Heart left ventricle (tissue), 16 donors: ENCODE measurements at regions not wholly inside any gene's neighbourhood (a gene's known extent, or its start where the extent isn't known, plus 50 kb on each side); places are given as distances from the start of the nearest gene placed in this dataset.

ENCODE experiments used
- ATAC-seq, 4 donors: fragments of 200-7000 bp; cut with Tn5 transposase; one replicate each; pipeline ENCODE4 v1.9.1; 2020 to 2022; ENCODE audit warnings: moderate library complexity in 4 of 4, mild to moderate bottlenecking in 3 of 4, moderate number of reproducible peaks in 1 of 4
- DNase-seq, 5 donors: peaks; one replicate each; pipeline ENCODE4 v3.0.0-alpha.2; 2020
- H3K27ac ChIP-seq, 12 donors: fragments of 200-600 bp; sonication (generic) in 4 of 12; one replicate each; pipeline versions ENCODE4 v1.5.0 to v1.8.0; 2016 to 2022; ENCODE audit warnings: mild to moderate bottlenecking in 2 of 12
- H3K27me3 ChIP-seq, 9 donors: fragments of 200-600 bp; sonication (generic) in 2 of 9; one replicate each; pipeline versions ENCODE4 v1.5.1 to v1.8.0; 2016 to 2022; ENCODE audit warnings: mild to moderate bottlenecking in 3 of 9
- H3K36me3 ChIP-seq, 9 donors: fragments of 200-600 bp; sonication (generic) in 2 of 9; one replicate each; pipeline versions ENCODE4 v1.5.0 to v1.8.0; 2018 to 2022; ENCODE audit warnings: mild to moderate bottlenecking in 2 of 9
- H3K4me1 ChIP-seq, 12 donors: fragments of 200-600 bp; sonication (generic) in 4 of 12; one replicate each; pipeline versions ENCODE4 v1.5.0 to v1.8.0; 2016 to 2022; ENCODE audit warnings: mild to moderate bottlenecking in 3 of 12
- H3K4me3 ChIP-seq, 12 donors: fragments of 200-600 bp; sonication (generic) in 4 of 12; one replicate each; pipeline versions ENCODE4 v1.5.0 to v1.8.0; 2017 to 2022; ENCODE audit warnings: mild to moderate bottlenecking in 9 of 12, moderate library complexity in 4 of 12
- H3K9me3 ChIP-seq, 12 donors: fragments of 200-600 bp; sonication (generic) in 4 of 12; one replicate each; pipeline versions ENCODE4 v1.5.0 to v1.8.0; 2016 to 2022; ENCODE audit warnings: mild to moderate bottlenecking in 1 of 12
- CTCF ChIP-seq, 12 donors: fragments of 200-600 bp; sonication (generic) in 4 of 12; IDR thresholded peaks; one replicate each; pipeline versions ENCODE4 v1.5.0 to v1.8.0; 2018 to 2022; ENCODE audit warnings: antibody characterized with exemption in 12 of 12, mild to moderate bottlenecking in 5 of 12
- POLR2A ChIP-seq, 2 donors: fragments of 450-650 bp; IDR thresholded peaks; one replicate each; pipeline ENCODE4 v1.6.1; 2017; ENCODE audit warnings: antibody characterized with exemption in 2 of 2, mild to moderate bottlenecking in 2 of 2, moderate library complexity in 2 of 2
- WGBS, 4 donors: extraction: QIAGEN DNeasy Blood & Tissue Kit in 2 of 4; methylation state at CpG; one replicate each; pipeline versions ENCODE4 v1.1.5 to v1.1.7; 2013 to 2018; 5-methylcytosine and 5-hydroxymethylcytosine counted together
- intact Hi-C, 10 donors: fragments of 100-400 bp; cut with DNase I; formaldehyde crosslinking; loops; one replicate each; pipeline versions ENCODE4 v1.11.1 to v1.14.2; 2022
- donor health status: ischemic (EF 13 %, LVEDD 7.1; RV severe dilation, severe dysfunction).
- donor health status: healthy with polysubstance abuse.
- donor health status: DM: no; HTN: yes; CAD: no.
- donor health status: DM: no; HTN: no; CAD: no.
- donor health status: ischemic (EF 25% LVEDD 6.9; RV normal size, moderate dysfunction).
- donor health status: ischemic (EF 25% LVEDD 5.7; RV mildly dilated, moderate dysfunction).
- donor health status: healthy.
- donor health status: DM: yes; HTN: yes; CAD: no.
- donor health status: ischemic (EF 35%, LVEDD 5.7; RV mildly dilated, moderate dysfunction).
- donor health status: nonischemic (EF 11% LVEDD 7.7; RV severe dilation, severe dysfunction).
- donor health status: DM: yes; HTN: yes; CAD: no.
- donor health status: PGD.
- donor health status: ischemic (EF 29% LVEDD 5.4; RV normal size, mild dysfunction).
- donor health status: nonischemic (EF 23%, LVEDD 6.1; RV moderate dilation, normal function).

DNA sequence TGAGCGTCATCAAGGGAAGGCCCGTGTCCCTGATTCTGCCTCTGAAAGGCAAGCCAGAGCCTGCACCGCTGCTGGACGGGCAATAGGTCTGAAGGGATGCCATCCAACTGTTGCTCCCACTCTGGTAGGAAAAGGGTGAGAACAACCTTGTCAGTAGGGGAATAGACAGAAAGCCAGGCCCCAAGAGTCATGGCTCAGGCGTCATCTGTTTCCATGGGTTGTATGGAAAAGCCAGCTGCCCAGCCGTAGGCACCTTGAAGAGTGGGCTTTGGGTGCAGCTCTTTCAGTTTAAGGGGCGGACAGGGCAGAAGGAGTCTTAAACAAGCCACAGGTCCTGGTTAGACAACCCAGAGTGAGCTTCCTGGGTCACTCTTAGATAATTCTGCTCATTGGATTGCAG is 66.5 kb downstream of the RNF6 start:
- WGBS, 4 donors, result 86 to 93% (median 90%) methylated on average over 7 of the region's 7 CpGs
- ATAC-seq, result no peak
- intact Hi-C loops, result no loop called here
- H3K36me3 ChIP-seq, result no peaks in the 10 kb centered on the region
- no peak overlapping the region for H3K27ac ChIP-seq
- H3K4me1 ChIP-seq, result no peaks in the 10 kb centered on the region
- no peaks in the 10 kb centered on the region for H3K27me3 ChIP-seq
- TF ChIP-seq CTCF (IDR thresholded peaks at IDR 0.05) (no peak), POLR2A (IDR thresholded peaks at IDR 0.05) (no peak)
- no peaks in the 10 kb centered on the region for H3K9me3 ChIP-seq
- no peak for DNase-seq
- no peak overlapping the region for H3K4me3 ChIP-seq

DNA sequence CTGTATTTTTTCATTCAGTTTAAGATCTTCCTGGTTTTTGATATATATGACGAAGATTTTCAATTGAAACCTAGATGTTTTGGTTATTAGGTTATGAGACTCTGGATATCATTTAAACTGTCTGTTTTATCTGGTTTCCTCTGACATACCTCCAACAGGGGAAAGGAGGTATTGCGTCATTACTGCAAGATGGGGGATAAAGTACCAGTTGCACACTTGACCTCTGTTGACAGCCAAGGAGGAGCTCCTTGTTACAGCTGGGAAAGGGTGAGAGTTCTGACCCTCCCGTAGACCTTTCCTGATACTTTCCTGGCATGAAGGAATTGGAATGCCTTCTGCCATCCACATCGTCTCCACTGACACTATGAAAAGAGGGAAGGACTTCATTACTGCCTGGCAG is 82.0 kb upstream of the SHISA2 start:
- Histone ChIP-seq H3K4me3 (no peak overlapping the region), H3K4me1 (peaks cover 0 to 7% (median 0%) of the 10 kb centered on the region in 12 donors), H3K27me3 (peaks cover 0 to 3% (median 0%) of the 10 kb centered on the region in 9 donors), H3K27ac (no peak overlapping the region), H3K9me3 (peaks cover 0 to 10% (median 0%) of the 10 kb centered on the region in 12 donors), H3K36me3 (no peaks in the 10 kb centered on the region)
- DNase-seq, result no peak
- intact Hi-C loops, result no loop called here
- ATAC-seq, result no peak
- no peak for TF ChIP-seq POLR2A (IDR thresholded peaks at IDR 0.05)
- no peak for TF ChIP-seq CTCF (IDR thresholded peaks at IDR 0.05)
- 75 to 89% (median 79%) methylated on average over 4 of the region's 4 CpGs for WGBS, 4 donors

GRCh38 chr13:26133286-26133685 is 81.5 kb upstream of the SHISA2 start:
- peaks cover 0 to 9% (median 0%) of the 10 kb centered on the region in 12 donors for H3K9me3 ChIP-seq
- peaks cover 0 to 7% (median 0%) of the 10 kb centered on the region in 12 donors for H3K4me1 ChIP-seq
- peaks cover 0 to 3% (median 0%) of the 10 kb centered on the region in 9 donors for H3K27me3 ChIP-seq
- intact Hi-C loops, result no loop called here
- TF ChIP-seq CTCF (IDR thresholded peaks at IDR 0.05) (no peak), POLR2A (IDR thresholded peaks at IDR 0.05) (no peak)
- no peak overlapping the region for H3K4me3 ChIP-seq
- no peaks in the 10 kb centered on the region for H3K36me3 ChIP-seq
- H3K27ac ChIP-seq, result no peak overlapping the region
- DNase-seq (no peak), ATAC-seq (no peak)
- WGBS, 4 donors, result 29 to 38% (median 34%) methylated on average over 2 of the region's 2 CpGs

DNA sequence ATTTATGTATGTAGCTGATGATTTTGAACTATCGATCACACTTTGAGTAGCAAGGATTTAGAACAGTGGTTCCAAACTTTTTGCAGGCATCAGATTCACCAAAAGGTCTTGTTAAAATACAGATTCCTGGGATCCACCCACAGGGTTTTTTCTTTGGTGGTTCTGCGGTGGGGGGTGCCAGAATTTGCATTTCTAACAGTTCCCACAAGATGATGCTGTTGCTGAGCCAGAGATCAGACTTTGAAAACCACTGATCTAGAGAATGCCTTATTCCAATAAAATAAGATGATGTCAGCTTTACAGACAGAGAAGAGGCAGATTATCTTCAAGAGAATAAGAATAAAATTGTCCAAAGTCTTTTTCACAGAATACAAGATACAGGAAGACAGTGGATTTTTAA is 80.9 kb upstream of the SHISA2 start:
- 58 to 67% (median 62%) methylated on average over 2 of the region's 2 CpGs for WGBS, 4 donors
- Histone ChIP-seq H3K27me3 (peaks cover 0 to 3% (median 0%) of the 10 kb centered on the region in 9 donors), H3K4me1 (peaks cover 0 to 7% (median 0%) of the 10 kb centered on the region in 12 donors), H3K9me3 (peaks cover 0 to 3% (median 0%) of the 10 kb centered on the region in 12 donors), H3K4me3 (no peak overlapping the region), H3K36me3 (no peaks in the 10 kb centered on the region), H3K27ac (no peak overlapping the region)
- TF ChIP-seq POLR2A (IDR thresholded peaks at IDR 0.05), result no peak
- TF ChIP-seq CTCF (IDR thresholded peaks at IDR 0.05), result peak in 8 of 12 donors; percentile 18 to 47 (median 38)
- DNase-seq (no peak), ATAC-seq (no peak)
- intact Hi-C loops, result no loop called here
